ENCODE measurements at regions not wholly inside any gene's neighbourhood (a gene's known extent, or its start where the extent isn't known, plus 50 kb on each side); places are given as distances from the start of the nearest gene placed in this dataset.
"Not testable (repeated sequence)": the region's sequence is repeated elsewhere in the genome, so short reads cannot be mapped to it uniquely, and the experiment has no call there.

DNA sequence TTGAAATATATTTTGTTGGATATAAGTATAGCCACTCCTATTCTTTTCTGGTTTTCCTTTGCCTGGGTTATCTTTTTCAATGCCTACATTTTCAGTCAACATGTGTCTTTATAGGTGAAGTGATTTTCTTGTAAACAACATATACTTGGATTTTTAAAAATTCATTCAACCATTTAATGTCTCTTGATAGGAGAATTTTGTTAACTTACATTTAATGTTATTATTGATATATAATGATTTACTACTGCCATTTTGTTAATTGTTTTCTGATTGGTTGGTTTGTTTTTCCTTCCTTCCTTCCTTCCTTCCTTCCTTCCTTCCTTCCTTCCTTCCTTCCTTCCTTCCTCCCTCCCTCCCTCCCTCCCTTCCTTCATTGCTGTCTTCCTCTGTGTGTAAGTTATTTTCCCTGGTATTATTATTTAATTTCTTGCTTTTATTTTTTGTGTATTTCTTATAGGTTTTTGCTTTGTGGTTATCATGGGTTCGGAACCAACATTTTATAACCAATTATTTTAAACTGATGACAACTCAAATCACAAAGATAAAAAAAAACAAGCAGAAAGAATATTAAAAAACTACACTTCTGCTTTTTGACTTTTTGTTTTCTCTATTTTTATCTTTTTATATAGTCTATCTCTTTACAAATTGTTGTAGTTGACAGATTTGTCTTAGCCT, 330.1 kb upstream of the GRID2 start:
- intact Hi-C loops (cut with micrococcal nuclease) = no loop called here
- DNase-seq = no peak
- no peak for ATAC-seq

DNA sequence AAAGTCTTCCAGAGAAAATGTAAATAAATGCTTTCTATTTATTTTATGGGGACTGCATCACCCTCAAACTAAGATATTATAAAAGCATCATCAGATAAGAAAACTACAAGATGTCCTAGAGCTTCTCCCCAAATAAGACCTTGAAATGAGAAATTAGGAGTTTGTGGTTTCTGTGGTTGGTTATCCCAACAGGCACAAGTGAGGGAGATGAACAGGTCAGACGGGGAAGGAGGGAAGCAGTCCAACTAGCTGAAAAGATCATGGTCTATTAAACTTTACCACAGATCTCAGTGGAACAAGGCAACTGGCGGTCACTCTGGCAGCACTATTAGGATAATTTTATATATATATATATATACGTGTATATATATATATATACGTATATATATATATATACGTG, 319.3 kb upstream of the GRID2 start:
- ATAC-seq = no peak
- intact Hi-C loops (cut with micrococcal nuclease) = no loop called here

DNA sequence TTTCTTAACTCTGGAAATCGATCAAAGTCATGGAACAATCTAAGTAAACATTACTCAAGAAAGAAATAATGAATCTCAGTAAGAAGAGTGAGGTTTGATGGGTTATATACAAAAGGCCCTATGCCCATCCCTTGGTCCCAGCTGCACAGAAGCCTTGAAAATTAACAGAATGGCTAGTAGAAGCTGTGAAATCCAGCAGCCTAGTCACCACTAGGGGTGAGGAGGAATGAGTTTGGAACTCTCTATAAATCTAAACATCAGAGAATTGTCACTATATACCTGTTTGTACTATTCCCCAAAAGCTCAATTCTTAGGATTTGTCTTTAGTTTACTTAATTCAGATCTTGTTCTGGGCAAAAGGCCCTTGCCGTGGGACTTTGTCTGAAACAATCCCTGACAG, 313.9 kb upstream of the GRID2 start:
- ATAC-seq (no peak), DNase-seq (no peak)
- intact Hi-C loops (cut with micrococcal nuclease) = no loop called here

More for the DNA sequence above, 319.3 kb upstream of the GRID2 start:
- DNase-seq = no peak

DNA sequence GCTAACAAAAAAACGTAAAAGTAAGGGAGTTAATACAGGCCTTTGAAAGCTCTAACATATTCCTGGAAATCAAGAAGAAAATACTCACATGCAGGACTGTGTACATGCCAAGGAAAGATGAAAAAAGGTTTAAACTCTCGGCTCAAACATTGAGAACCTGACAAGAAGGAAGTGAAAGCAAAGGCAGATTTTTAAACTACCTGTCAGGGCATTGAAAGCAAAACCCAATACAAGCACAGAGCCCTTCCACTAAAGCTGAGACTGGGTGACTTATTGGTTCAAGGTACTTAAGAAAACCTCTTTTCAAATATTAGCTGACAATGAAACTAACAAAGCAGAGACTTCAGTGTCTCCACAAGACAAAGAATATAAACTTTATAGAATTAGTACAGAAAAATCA, 313.0 kb upstream of the GRID2 start:
- ATAC-seq = no peak
- intact Hi-C loops (cut with micrococcal nuclease) = no loop called here
- no peak for DNase-seq

DNA sequence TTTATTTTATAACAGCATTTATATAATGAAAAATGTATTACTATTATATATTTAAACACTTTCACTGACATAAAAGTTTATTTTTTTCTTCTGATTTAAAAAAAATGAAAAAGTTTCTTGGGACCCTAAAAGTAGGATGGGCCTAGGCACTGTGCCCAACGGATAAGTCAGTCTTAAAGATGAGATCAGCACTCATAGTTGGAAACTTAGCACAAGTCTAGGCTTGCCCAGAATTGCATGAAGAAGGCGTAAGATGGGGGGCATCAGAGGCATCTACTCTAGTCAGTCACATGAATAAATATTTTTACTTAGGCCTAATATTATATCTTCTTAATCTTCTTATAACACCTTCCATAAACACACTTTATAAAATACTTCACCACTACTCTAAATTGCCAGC, 306.7 kb upstream of the GRID2 start:
- ATAC-seq (no peak), DNase-seq (no peak)
- intact Hi-C loops (cut with micrococcal nuclease) = no loop called here

DNA sequence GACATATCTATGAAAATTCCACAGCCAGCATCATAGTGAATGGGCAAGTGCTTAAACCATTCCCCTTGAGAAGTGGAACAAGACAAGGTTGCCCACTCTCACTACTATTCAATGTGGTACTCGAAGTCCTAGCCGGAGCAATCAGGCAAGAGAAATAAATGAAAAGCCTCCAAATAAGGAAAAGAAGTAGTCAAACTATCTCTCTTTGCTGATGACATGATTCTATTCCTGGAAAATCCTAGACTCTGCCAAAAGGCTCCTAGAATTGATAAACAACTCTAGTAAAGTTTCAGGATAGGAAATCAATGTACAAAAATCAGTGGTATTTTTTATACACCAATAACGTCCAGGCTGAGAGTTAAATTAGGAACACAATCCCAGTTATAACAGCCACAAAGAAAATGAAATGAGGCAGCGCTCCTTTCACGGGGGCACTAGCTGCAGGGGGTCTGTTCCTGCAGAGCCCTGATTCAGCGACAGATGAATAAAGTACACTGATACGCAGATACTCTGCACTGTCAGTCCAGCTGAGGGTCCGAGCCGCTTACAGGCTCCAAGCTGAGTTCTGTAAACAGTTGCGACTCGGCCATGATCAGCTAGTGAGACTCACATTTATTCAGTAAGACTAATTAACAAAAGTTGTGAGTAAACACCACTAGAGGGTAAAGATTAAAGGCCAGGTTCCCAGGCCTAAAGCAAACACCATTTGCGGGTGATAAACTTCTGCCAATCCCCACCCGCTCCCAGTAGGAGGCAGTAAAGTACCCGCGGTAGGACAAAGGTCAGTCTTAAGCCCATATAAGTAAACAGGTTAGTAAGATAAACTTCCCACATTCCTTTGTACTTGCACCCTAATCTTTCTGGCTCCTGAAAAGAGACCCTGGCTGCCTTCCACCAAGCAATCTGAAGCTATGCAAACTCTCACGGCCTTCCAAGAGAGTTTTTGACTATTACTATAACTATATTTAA, 290.6 kb upstream of the GRID2 start:
- intact Hi-C loops (cut with micrococcal nuclease) = no loop called here
- no peak for DNase-seq
- no peak for ATAC-seq

DNA sequence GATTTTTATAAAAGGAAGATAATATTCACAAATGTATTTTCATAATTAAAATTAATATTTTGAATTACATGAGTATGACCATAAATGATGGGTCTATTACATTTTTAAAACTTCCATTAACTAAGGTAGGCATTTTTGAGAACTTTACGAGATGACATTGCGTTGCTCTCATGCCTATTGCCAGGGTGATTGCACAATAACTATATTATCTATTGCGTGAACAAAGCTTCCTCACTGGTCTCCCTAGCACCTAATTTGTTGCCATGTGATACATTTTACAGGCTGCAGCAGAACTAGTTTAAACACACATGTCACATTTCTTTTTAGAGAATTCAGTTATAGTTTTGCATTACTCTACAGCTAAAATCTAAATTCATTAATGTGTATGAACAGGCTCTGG, 289.7 kb upstream of the GRID2 start:
- DNase-seq = no peak
- no peak for ATAC-seq
- intact Hi-C loops (cut with micrococcal nuclease) = no loop called here

DNA sequence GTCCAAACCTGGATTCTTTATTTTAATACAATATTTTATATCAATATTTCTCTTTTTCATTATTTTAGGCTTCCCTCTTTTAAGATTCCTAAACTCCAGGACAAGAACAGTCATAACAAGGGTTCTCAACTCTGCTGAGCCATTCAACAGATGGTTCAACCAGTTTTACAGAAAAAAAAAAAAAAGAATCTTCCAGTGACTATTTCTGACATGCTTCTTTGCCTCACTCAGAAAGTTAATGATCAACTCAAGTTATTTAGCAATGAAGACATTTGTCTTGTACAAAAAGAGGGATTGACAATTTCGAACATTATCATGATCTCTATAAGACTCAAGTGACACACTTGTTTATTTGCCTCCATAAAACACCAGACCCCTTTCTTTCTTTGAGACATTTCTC, 282.6 kb upstream of the GRID2 start:
- ATAC-seq (no peak), DNase-seq (no peak)

DNA sequence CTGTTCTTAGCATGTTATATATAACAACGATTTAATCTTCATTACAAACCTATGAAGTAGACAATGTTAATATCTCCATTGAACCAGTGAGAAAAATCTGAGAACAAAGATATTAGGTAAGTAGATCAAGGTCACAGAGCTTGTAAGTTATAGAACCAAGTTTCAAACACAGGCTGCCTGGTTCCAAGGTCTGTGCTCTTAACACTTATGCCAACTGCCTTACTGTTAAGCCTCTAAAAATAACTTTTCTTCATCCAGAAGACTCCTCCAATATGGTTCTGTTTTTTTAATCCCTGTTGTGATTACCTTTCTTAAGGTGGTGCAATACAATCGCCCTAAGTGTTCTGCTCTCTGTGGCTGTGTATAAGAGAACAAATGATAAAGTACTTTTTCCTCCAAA, 282.0 kb upstream of the GRID2 start:
- intact Hi-C loops (cut with micrococcal nuclease) = no loop called here
- DNase-seq = no peak
- peak; percentile 39 for ATAC-seq

More for the DNA sequence above, 282.6 kb upstream of the GRID2 start:
- intact Hi-C loops (cut with micrococcal nuclease) = no loop called here

DNA sequence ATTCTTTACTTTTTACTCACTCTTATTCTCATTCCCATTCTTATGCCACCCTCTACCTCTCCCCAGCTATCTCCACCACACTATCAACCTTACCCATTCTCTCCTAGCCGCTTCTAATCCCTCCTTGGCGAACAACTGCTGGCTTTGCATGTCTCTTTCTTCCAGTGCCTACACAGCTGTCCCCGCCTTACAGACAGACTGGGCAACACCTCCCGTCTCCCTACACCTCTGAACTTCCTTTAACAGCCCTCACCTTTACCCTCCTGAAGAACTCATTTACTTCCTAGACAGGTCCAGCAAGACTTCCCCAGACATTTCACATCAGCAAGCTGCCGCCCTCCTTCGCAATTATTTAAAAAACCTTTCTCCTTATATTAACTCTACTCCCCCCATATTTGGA, 274.9 kb upstream of the GRID2 start:
- DNase-seq; intact Hi-C loops (cut with micrococcal nuclease); ATAC-seq: not testable (repeated sequence)

DNA sequence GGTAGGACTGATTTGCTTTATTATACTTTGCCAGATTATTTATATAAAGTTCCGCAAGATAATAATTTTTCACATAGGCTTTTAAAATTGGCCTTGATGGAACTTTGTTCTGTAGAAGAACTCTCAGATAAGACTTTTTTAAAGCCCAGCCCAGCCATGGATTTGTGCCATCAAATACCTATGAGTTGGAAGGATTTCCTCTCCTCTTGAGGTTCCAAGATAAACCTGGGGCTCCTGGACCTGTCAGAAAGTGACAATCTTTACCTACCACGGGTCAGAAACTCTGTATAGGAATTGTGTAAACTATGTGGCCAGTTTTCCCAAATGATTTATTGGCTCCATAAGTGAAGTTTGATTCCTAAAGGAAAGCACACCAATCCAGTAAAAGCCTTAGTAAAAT, 271.9 kb upstream of the GRID2 start:
- intact Hi-C loops (cut with micrococcal nuclease) = no loop called here
- DNase-seq (no peak), ATAC-seq (no peak)

DNA sequence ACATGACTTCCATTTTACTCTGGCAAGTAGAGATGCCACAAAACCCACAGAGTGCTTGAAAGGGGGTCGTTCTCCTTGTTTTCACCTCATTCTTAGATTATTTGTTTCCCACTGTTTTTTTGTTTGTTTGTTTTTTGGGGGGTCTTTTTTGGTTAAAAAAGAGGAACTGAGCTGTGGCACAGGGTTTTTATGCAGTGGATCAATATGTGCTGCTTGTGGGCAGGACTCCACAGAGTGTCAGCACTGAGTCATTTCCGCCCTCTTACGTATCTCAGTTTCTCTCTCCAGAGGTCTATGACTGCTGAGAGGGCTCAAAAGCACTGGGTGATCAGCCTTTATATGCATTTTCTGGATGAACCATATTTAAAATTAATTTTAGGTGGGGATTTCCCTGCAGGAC, 268.1 kb upstream of the GRID2 start:
- DNase-seq = no peak
- ATAC-seq = no peak
- intact Hi-C loops (cut with micrococcal nuclease) = no loop called here

DNA sequence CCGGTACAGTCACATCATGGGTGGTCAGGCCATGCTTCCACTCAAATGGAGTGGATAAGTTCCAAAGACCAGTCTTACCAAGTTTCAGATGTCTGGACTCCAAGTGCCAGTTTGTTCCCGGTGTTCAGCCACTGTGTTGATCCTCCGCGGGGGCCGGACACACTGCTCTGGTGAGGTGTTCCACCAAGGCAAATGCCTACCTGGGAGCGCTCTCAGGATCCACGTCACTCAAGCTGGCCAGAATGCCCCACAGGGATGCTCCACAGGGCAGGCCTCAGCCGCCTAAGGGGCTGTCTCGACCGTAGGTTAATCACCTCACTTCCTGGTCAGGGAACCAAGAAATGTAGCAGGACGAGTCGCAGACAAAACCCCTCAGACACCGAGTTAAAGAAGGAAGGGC, 258.0 kb upstream of the GRID2 start:
- intact Hi-C loops (cut with micrococcal nuclease) = no loop called here
- ATAC-seq (no peak), DNase-seq (no peak)

DNA sequence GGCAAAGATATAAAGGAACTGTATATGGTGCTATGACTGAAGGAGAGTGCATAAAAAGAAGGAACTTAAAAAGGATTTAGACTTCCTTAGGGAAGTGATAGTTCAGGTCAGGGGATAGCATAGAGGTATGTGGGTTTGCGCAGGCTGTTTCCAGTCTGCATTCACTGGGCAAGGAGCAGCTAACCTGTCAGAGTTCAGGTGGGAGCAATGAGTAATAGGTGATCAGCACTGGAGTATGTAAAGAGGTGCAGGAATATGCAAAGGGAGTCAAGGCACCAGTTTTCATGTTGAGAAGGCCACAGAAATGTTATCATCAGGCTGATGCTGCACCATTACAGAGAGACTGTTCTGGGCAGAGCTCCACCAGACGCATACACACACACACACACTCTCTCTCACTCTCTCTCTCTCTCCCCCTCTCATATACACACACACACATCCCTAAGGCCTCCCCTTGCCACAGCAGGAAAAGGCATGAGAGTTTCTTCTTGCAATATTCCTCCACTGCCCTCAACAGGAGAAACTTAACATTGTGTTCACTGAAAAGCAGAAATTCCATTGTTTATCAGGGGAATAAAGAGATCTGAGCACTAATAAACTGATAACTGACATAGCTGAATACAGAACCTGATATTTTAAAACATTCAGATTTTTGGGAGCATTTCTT, 256.4 kb upstream of the GRID2 start:
- ATAC-seq = peak; percentile 54

DNA sequence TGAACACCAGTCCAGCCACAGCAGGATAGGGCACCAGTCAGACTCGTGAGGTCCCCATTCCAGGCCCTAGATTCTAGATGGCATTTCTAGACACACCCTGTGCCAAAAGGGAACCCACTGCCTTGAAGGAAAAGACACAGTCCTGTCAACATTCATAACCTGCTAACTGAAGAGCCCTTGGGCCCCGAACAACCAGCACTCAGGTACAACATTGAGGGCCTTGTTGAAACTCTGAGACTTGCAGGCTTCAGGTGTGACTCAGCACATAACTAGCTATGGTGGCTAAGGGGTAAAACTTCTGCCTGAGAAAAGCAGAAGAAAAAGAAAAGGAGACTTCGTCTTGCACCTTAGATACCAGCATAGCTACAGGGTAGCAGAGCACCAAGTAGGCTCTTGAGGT, 252.9 kb upstream of the GRID2 start:
- no peak for DNase-seq
- intact Hi-C loops (cut with micrococcal nuclease) = no loop called here
- ATAC-seq = no peak

More for the DNA sequence above, 256.4 kb upstream of the GRID2 start:
- intact Hi-C loops (cut with micrococcal nuclease) = no loop called here
- no peak for DNase-seq

DNA sequence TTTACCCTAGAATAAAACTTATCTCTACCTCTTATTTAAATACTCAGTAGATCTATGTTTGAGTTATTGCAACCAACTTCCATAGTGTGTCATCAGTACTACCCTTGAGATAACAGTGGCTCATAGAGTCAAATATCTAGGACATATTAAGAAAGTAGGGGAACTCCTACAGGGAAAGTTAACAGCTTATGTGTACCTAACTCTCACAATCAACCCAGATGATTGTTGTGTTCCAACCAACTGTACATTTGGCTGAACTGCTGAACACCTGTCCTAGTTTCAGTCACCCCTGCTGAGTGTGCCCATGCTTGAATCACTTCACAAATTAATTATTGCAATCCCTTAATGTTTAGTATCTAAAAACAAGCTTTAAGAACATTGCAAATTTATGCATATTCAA, 244.2 kb upstream of the GRID2 start:
- intact Hi-C loops (cut with micrococcal nuclease) = no loop called here

DNA sequence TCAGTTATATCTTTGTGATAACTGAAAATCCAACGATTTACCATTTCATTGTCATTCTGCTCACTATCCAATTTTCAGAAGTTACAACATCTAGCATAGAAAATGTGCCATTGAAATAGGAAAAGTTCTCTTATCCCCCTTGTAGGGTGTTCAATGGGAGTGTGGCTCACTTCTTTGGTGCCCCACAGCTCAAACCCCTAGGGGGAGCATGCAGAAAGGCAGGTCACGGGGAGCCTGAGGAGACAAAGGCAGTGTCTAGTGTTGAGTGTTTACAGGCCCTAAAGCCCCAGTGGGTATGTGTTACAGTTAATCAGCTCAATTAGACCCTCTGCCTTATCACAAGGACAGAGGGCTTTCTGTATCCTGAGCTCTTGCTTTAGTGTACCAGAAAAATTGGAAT, 243.4 kb upstream of the GRID2 start:
- DNase-seq (no peak), ATAC-seq (no peak)
- intact Hi-C loops (cut with micrococcal nuclease) = no loop called here

More for the DNA sequence above, 244.2 kb upstream of the GRID2 start:
- no peak for ATAC-seq
- no peak for DNase-seq

DNA sequence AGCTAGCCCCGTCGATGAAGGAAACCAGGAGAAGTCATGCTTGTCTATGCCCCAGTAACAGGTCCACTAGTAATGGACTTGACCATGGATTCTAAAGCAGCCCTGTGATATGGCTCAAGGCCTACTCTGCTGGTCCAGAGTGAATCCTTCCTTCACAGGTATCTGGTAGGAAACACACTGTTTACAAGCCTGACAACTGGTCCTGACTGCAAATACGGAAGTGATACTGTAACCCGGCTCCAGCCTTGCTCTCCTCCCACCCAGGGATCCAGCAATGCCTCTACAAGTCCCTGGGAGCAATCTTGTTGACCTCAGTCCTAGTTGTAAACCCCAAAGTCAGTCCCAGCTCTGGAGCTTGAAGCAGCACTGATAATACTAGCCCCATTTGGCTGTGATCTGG, 239.2 kb upstream of the GRID2 start:
- ATAC-seq = no peak
- intact Hi-C loops (cut with micrococcal nuclease) = no loop called here
- no peak for DNase-seq

DNA sequence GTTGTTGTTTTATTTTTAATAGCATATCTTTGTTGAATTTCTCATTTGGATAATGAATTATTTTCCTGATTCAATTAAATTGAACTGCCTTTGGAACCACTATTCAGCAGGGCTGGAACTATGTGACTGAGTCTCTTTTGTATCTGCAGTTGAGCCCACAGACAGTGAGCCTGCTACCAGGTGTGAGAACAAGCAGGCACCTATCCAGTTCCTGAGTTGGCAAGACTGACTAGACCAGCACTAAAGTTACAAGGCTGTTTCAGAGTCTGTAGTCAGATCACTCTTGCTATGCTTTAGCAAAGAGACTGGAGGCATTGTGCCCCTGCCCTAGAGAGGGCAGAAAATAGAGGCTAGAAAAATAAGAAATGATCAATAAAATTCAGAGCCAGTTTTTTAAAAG, 237.3 kb upstream of the GRID2 start:
- DNase-seq (no peak), ATAC-seq (no peak)
- intact Hi-C loops (cut with micrococcal nuclease) = no loop called here

DNA sequence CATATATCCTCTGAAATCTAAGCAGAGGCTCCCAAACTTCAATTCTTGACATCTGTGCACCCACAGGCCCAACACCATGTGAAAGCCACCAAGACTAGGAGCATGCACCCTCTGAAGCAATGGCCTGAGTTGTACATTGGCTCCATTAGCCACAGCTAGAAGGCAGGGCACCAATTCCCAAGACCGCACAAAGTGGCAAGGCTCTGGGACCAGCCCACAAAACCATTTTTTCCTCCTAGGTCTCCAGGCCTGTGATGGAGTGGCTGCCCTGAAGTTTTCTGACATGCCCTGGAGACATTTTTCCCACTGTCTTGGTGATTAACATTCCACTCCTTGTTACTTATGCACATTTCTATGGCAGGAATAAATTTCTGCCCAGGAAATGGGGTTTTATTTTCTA, 232.2 kb upstream of the GRID2 start:
- intact Hi-C loops (cut with micrococcal nuclease) = no loop called here
- DNase-seq (no peak), ATAC-seq (no peak)
